HG03280 (cell line): ENCODE measurements at regions not wholly inside any gene's neighbourhood (a gene's known extent, or its start where the extent isn't known, plus 50 kb on each side); places are given as distances from the start of the nearest gene placed in this dataset.
"Not testable (repeated sequence)": the region's sequence is repeated elsewhere in the genome, so short reads cannot be mapped to it uniquely, and the experiment has no call there.

Experiments used
- ATAC-seq: cut with Tn5 transposase; IDR thresholded peaks from one replicate; pipeline ENCODE4 v1.9.1; 2021; ENCODE audit warnings: mild to moderate bottlenecking, moderate library complexity; ENCODE audit not compliant: unreplicated experiment

DNA sequence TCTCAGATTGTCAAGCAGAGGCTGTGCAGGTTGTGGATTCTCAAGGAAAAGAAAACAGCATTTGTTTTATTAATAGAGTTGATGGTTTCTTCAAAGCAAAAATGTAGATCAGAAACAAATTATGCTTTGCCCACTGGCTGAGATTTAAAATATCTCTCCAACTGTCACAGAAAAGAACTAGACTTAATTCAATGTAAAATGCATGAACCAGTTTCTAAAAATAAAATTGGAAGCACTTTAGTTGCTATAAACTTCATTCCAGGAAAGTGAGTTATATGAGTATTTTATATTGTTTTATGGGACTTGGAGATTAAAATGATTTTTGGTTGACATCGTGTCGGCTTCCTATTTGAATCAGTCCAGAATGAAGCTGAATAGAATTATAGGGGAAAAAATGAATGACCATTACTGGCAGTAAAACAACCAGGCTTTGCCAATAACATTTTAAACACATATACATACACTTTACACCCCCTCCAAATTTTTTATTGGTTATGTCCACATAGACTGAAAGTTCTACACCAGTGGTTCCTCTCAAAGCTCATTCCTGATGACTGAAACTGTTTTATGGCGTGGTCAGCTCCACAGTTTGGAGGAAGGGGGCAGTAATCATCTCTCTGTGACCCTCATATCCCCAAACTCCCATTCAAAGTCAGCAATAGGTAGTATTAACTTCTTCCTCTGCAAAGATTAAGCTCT is 55.5 kb upstream of the DAAM1 start:
- no peak for ATAC-seq

DNA sequence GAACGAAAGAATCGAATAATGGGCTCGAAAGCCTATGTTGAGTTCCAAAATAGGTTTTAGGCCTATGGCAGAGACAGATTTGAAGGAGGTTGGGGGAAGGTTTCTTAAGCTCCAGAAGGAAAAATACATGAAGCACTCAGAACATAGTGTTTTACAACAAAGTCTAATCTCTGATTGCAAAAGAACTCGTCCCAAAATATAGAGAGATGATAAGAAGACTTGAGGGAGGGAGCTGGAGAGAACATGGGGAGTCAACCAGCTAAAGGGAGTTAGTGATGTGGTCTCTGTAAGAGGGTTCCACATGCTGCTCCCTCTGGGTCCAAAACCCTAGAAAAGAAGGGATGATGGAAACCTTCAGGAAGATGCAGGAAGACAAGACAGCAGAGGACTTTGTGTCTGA is 54.8 kb upstream of the DAAM1 start:
- no peak for ATAC-seq

DNA sequence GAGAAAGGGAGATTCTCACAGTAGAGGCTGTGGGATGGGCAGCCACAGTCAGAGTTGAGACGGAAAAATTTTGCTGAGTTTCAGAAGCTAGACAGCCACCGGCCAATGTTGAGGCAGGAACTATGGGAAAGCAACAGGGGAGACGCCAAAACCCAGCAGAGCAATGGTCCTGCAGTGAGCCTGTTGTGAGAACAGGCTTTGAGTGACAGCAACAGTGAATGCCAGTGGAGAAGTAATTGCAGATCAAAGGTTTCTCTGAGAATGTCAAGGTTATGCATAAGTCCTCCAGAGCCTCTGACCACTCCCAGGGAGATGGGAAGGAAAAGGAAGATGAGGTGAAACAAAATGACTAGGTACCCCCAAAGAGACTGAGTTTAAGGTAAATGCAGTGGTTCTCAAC is 54.2 kb upstream of the DAAM1 start:
- no peak for ATAC-seq

DNA sequence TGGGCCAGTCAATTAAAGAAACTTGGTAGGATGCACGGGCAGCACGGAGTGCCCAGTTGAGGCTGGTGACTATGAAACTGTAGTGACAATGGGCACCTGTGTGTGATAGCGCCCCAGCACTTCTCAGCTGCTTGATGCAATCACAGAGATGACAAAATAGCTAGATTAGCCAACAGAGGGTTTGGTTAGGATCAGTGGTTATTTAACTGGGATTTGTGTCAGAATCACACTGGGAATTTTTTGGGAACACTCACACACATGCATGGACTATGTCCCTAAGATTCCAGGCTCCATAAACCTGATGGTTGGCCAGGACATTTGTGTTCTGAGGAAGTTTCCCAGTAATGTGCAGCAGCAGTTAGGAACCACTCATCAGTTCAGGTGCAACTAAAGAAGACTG is 51.2 kb upstream of the DAAM1 start:
- ATAC-seq = no peak

DNA sequence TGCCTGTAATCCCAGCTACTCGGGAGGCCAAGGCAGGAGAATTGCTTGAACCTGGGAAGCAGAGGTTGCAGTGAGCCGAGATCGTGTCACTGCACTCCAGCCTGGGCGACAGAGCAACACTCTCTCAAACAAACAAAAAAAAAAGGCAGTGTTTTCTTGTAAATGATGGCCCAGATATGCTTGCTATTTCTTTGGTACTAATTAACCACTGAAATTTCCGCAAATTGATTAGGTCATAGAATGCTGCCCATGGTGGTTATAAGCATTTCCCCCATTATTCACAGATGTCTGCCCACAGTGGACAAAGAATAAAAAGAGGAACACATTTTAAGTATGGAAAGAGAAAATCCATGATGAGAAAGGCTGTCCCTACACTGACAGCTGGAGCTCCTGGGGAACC is 49.9 kb upstream of the DAAM1 start:
- ATAC-seq = not testable (repeated sequence)
